Ishikawa (cell line): ENCODE measurements at regions not wholly inside any gene's neighbourhood (a gene's known extent, or its start where the extent isn't known, plus 50 kb on each side); places are given as distances from the start of the nearest gene placed in this dataset.

Source experiments
- CEBPB ChIP-seq: IDR thresholded peaks from 2 replicates; pipeline ENCODE4 v1.6.1; 2012
- MAX ChIP-seq: IDR thresholded peaks from 2 replicates; pipeline ENCODE4 v1.6.1; 2012
- NFIC ChIP-seq: IDR thresholded peaks from 2 replicates; pipeline ENCODE4 v1.6.1; 2012
- TAF1 ChIP-seq: IDR thresholded peaks from 2 replicates; pipeline ENCODE4 v1.6.1; 2012; ENCODE audit warnings: low read depth, mild to moderate bottlenecking
- TCF12 ChIP-seq: IDR thresholded peaks from 2 replicates; pipeline ENCODE4 v1.6.1; 2012; ENCODE audit warnings: low read depth
- YY1 ChIP-seq: IDR thresholded peaks from 2 replicates; pipeline ENCODE4 v1.6.1; 2012; ENCODE audit warnings: low read depth
- TF ChIP-seq, protein P1 (sequence below): IDR thresholded peaks from 2 replicates; pipeline ENCODE4 v1.6.1; 2012; ENCODE audit warnings: low read depth, mild to moderate bottlenecking

DNA sequence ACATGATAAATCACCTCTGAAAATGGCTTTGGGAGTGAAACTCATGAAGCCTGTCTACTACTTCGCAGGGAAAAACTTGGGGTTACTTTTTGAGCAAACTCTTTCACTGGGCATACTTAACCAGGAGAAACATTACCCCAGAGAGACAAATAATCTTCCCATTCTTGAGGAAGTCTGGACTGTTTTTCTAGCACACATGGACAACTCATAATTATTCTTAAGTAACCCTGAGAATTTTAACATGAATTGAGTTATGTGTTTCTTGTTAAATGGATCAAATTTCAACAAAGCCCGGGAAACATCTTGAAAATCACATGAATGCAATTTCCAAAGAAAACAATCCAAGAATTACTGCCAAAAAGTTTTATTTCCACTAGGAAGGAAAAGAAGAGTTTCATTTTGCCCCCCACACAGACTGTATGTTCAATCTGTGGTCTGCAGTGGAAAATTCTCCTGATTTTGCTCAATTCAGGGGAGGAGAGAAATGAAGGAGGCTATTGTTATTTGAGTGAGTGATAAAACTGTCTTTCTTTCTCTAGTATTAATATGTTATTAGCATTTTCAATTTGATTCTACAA lies 564.8 kb upstream of the CLINT1 start:
- TF ChIP-seq, protein P1, sequence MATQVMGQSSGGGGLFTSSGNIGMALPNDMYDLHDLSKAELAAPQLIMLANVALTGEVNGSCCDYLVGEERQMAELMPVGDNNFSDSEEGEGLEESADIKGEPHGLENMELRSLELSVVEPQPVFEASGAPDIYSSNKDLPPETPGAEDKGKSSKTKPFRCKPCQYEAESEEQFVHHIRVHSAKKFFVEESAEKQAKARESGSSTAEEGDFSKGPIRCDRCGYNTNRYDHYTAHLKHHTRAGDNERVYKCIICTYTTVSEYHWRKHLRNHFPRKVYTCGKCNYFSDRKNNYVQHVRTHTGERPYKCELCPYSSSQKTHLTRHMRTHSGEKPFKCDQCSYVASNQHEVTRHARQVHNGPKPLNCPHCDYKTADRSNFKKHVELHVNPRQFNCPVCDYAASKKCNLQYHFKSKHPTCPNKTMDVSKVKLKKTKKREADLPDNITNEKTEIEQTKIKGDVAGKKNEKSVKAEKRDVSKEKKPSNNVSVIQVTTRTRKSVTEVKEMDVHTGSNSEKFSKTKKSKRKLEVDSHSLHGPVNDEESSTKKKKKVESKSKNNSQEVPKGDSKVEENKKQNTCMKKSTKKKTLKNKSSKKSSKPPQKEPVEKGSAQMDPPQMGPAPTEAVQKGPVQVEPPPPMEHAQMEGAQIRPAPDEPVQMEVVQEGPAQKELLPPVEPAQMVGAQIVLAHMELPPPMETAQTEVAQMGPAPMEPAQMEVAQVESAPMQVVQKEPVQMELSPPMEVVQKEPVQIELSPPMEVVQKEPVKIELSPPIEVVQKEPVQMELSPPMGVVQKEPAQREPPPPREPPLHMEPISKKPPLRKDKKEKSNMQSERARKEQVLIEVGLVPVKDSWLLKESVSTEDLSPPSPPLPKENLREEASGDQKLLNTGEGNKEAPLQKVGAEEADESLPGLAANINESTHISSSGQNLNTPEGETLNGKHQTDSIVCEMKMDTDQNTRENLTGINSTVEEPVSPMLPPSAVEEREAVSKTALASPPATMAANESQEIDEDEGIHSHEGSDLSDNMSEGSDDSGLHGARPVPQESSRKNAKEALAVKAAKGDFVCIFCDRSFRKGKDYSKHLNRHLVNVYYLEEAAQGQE = no peak
- no peak for TF ChIP-seq CEBPB
- TF ChIP-seq YY1 = no peak
- TF ChIP-seq TCF12 = no peak
- no peak for TF ChIP-seq TAF1
- TF ChIP-seq NFIC = no peak
- no peak for TF ChIP-seq MAX
